IMR-90 (cell line): ENCODE measurements at regions not wholly inside any gene's neighbourhood (a gene's known extent, or its start where the extent isn't known, plus 50 kb on each side); places are given as distances from the start of the nearest gene placed in this dataset.

Source experiments
- CEBPB ChIP-seq: IDR thresholded peaks from 2 replicates; pipeline ENCODE4 v1.6.1; 2012; ENCODE audit warnings: low read depth, low read length, improper control_type of control experiment
- CTCF ChIP-seq: conservative IDR thresholded peaks from 2 replicates; pipeline ENCODE4 v1.5.1; 2012; ENCODE audit warnings: mild to moderate bottlenecking, low read depth, low read length, improper control_type of control experiment
- NFE2L2 ChIP-seq: fragments of 150-350 bp; IDR thresholded peaks from 2 replicates; pipeline ENCODE4 v1.6.1; 2016; ENCODE audit warnings: low read depth, mild to moderate bottlenecking, low read length
- POLR2A ChIP-seq: IDR thresholded peaks from 2 replicates; pipeline ENCODE4 v1.6.1; 2012; ENCODE audit warnings: mild to moderate bottlenecking, low read depth, low read length
- RAD21 ChIP-seq: IDR thresholded peaks from 2 replicates; pipeline ENCODE4 v1.6.1; 2012; ENCODE audit warnings: low read length, improper control_type of control experiment
- RFX5 ChIP-seq: IDR thresholded peaks from 2 replicates; pipeline ENCODE4 v1.8.0; 2012; ENCODE audit warnings: low read depth, mild to moderate bottlenecking, low read length, moderate library complexity
- USF2 ChIP-seq: fragments of 150-350 bp; IDR thresholded peaks from 2 replicates; pipeline ENCODE4 v1.6.1; 2017; ENCODE audit warnings: mild to moderate bottlenecking, antibody characterized with exemption, low read length, low read depth

GRCh38 chr10:120396228-120396627, 60.8 kb upstream of the PLPP4 start:
- no peak for TF ChIP-seq CTCF
- no peak for TF ChIP-seq RAD21
- TF ChIP-seq CEBPB = no peak
- TF ChIP-seq POLR2A = no peak
- no peak for TF ChIP-seq USF2
- no peak for TF ChIP-seq RFX5
- TF ChIP-seq NFE2L2 = no peak
